Fibroblast of lung (primary cell): ENCODE measurements at regions not wholly inside any gene's neighbourhood (a gene's known extent, or its start where the extent isn't known, plus 50 kb on each side); places are given as distances from the start of the nearest gene placed in this dataset.

Source experiments
- CTCF ChIP-seq, 2 donors: IDR thresholded peaks in 1 of 2; conservative IDR thresholded peaks in 1 of 2; 1 replicate in 1 of 2; 2 replicates in 1 of 2; pipeline ENCODE4 v1.5.1; 2011 to 2012; ENCODE audit warnings: low read length in 2 of 2, control low read depth in 1 of 2, inconsistent platforms in 1 of 2, low read depth in 1 of 2, mild to moderate bottlenecking in 1 of 2
- EZH2 ChIP-seq: IDR thresholded peaks from 2 replicates; pipeline ENCODE4 v1.5.1; 2012; ENCODE audit warnings: low read length, control low read depth, mild to moderate bottlenecking; ENCODE audit errors: missing control alignments

- TF ChIP-seq CTCF (conservative IDR thresholded peaks at IDR 0.05 in 1 of 2, IDR thresholded peaks at IDR 0.05 in 1 of 2; ENCODE audit: low read depth in 1 of 2, low read length in 2 of 2) = no peak
- no peak for TF ChIP-seq EZH2
These were observed 601.0 kb downstream of the PDCD6IP start for GRCh38 chr3:34399401-34399800.
